Activated CD4-positive, alpha-beta T cell treated with anti-CD3 and anti-CD28 coated beads, Interleukin-10, Interleukin-2, amounts not matched to agents 100 ng/mL and 50 ng/mL, durations not matched to agents 16 hours and 8 hours (primary cell): ENCODE measurements at regions not wholly inside any gene's neighbourhood (a gene's known extent, or its start where the extent isn't known, plus 50 kb on each side); places are given as distances from the start of the nearest gene placed in this dataset.
"Not testable (repeated sequence)": the region's sequence is repeated elsewhere in the genome, so short reads cannot be mapped to it uniquely, and the experiment has no call there.

ENCODE experiments used
- DNase-seq: peaks from one replicate; pipeline ENCODE4 v3.0.0-alpha.2; 2020

- DNase-seq: no peak
These were observed 436.6 kb downstream of the DTWD2 start for GRCh38 chr5:118551716-118552115.

DNA sequence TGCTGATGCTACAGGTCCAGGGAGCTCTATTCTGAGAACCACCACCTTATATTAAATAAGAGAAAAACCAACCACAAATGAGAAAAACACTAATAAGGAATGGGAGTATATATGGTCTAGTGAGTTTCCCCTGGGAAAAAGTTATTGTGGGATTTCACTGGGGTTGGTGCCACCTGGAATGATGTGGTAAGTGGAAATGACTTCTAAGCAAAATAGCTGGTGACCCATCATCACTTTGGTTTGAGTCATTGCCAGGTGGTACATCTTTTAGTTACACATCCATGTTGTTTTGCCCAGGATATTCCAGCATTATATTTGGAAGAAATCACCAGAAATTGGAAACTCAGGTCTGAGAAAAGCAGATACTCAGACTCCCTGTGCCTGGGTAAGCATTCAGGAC is 437.3 kb downstream of the DTWD2 start:
- no peak for DNase-seq

GRCh38 chr5:118548761-118549720 is 439.3 kb downstream of the DTWD2 start:
- DNase-seq: no peak

DNA sequence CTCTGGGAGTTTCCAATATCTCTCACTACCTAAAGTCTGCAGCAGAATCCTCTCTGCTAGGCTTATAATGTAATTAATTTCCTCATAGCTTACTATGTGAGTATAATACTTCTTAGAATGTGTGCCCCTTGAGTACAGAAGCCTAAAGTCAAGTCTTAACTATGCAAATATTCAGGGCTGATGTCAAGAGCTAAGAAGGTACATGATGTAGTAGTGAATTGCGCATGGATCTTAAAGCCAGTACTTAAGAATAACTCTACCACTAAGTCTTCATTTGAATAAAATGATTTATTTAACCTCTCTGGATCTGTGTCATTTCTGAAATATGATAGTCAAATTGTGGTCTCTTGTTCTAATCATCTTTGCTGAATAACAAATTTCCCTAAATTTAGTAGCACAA is 442.9 kb downstream of the DTWD2 start:
- no peak for DNase-seq

DNA sequence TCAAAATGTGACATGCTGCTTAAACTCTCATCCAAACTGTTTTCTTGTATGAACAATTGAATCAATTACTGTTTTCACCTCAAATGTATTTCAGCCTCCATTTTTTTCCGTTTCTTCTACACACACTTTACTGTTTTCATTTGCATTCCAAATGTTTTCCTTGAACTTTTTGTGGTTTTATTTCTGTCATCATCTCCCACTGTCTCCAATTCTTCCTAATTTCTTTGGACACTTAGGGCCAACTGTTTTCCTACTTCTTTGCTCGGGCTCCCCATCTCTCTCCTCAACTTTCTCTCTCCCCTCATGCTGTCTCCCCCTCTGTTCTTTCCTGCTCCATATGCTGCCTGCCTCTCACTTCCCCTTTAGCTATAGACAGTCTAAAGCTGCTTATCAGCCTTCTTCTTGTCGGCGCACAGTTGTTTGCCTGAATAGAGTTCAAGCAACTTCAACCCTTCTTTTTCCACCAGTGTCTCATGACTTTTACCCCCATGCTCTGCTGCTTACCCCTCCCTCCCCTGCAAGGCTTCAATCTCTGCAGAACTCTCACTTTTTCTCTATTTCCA is 443.4 kb downstream of the DTWD2 start:
- DNase-seq: no peak

- DNase-seq: no peak
These were observed 454.4 kb downstream of the DTWD2 start for GRCh38 chr5:118533923-118534322.

DNA sequence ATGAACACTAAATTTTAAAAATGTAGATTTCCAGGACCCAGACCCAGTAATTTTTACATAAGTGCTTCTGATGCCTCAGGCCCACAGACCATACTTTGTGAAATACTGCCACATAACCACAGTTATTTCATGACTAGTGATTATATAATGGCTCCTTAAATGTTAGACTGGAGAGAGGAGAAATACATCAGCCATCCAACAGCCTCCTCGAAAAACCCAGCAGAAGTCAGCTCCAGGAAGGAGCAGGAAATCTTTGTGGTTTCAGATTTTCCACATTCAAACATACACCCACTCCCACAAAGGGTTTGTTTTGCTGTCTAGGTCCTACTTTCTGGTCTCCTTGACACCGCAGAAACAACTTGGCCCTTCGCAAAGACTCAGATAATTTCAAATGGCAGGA is 455.2 kb downstream of the DTWD2 start:
- no peak for DNase-seq

DNA sequence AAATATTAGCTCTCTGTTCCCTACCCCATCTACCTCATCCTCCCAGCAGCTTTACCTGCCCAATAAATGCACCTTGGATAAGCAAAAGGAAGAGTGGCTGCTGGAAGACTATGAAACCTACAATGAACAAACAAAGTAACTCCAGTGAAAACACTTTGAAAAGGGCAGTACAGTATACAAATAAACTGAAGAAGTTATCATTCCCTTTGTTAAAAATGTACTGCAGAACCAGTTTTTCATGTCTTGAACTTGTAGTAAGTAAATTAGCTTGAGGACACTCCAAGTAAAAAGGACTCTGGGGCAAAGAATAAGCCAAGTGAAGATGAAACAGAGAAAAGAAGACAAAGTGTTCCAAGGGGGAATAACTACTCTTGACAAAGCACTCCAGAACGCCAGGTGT is 457.1 kb downstream of the DTWD2 start:
- DNase-seq: no peak

DNA sequence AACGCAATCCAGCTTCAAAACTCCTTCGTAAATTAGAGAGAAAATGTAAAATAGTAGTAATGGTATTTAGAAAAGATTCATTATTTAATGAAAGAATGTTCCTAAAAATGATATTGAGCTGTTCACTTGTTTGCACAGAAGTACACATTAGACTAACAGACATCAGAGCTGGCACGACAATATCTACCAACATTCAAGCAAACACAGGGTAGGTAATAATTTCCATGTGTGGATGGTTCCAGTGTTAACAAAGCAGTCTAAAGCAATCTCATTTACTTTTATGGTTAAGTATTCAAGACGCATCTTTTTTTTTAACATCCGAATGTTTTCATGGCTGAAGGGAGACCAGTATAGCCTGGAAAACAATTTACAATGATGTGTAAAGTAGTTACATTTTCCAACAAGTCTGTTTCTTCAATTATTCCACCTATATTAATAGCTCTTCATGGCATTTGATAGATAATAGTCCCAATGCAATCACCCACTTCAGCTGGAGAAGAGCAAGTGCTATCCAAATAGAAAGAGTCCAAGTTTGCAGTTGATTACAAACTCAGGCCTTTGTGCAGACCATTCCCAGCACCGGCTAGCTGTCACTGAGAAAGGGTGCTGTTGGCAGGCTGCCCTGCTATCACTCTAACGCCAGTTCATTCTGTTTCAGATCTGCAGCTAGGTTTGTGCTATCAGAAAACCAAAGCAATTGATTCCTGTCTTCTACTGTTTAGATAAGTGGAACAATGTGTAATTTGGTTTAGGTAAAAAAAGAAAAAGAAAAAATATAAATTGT is 458.8 kb downstream of the DTWD2 start:
- DNase-seq: no peak

DNA sequence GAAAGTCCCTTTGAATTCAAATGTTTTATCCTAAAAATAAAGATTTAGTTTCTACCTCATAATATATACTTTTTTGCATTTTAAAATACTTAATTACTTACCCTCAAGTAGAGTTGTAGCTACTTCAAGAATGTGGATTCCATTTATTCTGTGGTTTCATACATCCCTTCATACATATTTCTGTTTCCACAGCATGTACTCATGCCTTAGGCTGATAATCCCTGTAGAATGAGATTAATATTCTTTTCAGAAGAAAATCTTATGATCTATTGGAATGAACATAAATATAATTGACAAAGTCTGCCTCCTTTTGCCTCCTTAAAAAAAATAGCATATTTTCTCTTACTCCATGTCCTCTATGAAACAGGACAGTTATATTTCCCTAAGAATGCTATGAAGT is 465.7 kb downstream of the DTWD2 start:
- DNase-seq: no peak

- no peak for DNase-seq
These were observed 467.5 kb downstream of the DTWD2 start for GRCh38 chr5:118520771-118521415.

DNA sequence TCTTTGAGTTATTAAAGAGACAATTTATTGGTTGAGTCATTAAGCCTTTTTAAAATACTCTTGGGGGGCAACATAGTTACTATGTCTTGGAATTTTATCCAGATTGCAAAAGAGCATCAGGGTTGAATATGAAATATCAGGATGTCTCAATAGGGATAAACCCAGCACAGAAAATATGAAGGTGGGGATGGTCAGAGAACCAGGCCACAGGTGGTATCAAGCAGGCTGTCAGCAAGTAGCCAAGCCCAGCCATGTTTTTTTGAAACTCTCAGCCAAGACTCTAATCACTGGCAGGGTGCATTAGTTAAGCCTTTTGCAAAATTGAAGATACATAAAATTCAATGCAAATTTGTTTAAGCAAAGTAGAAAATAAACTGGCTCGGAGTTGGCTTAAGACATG is 468.9 kb downstream of the DTWD2 start:
- DNase-seq: no peak

DNA sequence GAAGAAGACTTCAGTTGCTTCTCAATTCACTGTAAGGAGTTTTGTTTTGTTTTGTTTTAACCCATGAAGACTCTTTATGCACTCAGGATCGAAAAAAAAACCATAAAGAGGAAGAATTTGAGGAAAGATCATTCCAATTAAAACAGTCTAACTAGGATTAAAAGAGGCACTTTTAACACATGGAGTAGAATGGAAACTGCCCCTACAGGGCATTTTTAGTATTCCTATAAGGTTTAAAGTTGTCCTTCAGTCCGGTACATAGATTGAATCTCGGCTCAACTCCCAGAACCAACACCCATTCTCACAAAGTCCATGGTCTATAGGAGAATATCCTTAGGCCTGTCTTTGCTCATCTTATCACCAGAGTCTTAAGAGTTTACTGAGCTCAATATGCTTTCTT is 469.6 kb downstream of the DTWD2 start:
- no peak for DNase-seq

DNA sequence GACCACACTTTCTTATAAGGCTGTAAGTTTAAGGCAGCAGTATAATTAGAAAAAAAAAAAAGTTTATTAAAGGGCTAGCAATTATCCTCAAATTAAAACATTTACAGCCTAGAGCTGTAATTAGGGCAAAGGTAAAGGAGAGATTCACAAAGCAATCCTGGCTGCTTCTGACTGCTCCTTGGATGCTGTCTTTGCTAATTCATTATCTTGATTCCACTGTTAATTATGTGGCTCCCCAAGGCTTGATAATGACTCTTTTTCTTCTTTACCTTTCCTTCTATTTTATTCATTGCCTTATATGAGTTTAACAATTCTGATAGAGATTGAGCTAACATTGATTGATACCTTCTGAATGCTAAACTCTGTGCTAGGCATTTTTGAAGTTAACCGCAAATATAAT is 476.5 kb downstream of the DTWD2 start:
- no peak for DNase-seq

GRCh38 chr5:118506217-118506852 is 482.0 kb downstream of the DTWD2 start:
- DNase-seq: no peak

DNA sequence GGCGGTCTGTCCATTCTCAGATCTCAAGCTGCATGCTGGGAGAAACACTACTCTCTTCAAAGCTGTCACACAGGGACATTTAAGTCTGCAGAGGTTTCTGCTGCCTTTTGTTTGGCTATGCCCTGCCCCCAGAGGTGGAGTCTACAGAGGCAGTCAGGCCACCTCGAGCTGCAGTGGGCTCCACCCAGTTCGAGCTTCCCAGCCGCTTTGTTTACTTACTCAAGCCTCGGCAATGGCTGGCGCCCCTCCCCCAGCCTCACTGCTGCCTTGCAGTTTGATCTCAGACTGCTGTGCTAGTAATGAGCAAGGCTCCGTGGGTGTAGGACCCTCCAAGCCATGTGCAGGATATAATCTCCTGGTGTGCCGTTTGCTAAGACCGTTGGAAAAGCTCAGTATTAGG is 486.1 kb downstream of the DTWD2 start:
- not testable (repeated sequence) for DNase-seq

DNA sequence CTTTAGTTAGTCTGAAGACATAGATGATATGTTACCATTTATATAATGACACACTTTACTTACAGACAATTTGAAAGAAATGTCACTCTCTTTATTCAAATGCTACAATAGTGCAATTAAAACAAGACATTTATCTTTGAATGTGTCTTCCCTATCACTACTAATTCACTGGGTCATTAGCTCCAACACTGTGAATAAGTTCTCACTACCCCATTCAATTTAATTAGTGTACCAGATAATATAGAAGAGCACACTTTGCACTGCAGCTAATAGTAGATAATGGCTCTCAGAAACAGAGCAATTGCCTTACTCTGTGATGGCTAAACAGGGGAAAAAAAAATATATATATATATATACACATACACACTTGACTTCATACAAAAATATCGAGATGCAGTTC is 497.0 kb downstream of the DTWD2 start:
- no peak for DNase-seq

DNA sequence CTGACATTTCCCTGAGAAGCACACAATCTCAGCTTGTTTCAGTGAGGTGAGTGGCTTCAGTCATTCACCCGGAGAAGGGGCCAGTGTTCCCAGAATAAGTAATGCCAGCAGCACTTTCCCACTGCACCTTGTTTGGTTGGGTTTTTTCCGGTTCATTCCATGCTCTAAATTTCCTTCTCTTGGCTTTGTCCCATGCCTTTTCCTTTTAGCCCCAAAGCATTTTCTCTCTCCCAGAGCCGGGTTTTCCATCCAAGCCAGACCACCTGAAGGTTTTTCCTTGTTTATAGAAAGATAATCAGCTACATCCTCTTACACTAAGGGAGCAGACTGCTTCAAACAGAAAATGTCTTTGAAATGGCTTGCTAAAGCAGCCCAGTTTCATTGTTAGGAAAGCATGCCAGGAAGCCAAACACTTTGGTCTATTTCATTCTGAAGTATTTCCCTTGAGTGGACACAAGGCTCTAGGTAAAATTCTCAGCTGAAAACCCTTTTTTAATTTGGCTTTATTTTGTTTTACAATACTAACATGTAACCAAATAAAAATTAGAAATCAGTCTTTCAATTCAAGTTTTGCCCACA is 501.6 kb downstream of the DTWD2 start:
- DNase-seq: no peak

- DNase-seq: no peak
These were observed 509.1 kb downstream of the DTWD2 start for GRCh38 chr5:118479285-118479684.

DNA sequence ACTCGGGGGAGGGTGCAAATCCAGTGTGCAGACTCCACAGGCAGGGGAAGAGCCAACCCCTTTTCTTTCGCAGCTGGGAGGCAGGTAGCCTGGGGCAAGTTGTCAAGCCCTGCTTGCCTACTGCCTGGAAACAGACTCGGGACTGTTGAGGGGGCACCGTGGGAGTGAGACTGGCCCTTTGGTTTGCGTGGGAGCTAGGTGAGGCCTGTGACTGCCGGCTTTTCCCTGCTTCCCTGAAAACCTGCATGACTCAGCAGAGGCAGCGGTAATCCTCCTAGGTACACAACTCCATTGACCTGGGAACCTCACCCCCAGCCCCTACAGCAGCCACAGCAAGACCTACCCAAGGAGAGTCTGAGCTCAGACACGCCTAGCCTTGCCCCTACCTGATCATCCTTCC is 509.5 kb downstream of the DTWD2 start:
- DNase-seq: no peak

DNA sequence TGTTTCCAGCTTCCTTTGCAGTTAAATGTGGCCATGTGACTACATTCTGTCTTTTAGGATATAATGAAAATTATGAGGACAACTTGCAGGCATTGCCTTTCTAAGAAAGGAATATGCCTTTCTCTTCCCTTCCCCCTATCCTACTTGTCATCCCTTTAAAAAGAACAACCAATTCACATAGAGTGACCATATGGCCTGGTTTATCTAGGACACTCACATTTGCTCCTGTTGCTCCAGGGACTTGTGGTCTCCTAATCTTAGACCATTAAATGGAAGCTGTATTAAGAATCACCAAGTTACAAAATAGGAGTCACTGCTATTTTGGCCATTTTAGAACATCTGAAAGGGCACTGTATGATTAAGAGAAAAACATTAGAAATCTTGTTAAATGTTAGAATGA is 520.3 kb downstream of the DTWD2 start:
- no peak for DNase-seq

DNA sequence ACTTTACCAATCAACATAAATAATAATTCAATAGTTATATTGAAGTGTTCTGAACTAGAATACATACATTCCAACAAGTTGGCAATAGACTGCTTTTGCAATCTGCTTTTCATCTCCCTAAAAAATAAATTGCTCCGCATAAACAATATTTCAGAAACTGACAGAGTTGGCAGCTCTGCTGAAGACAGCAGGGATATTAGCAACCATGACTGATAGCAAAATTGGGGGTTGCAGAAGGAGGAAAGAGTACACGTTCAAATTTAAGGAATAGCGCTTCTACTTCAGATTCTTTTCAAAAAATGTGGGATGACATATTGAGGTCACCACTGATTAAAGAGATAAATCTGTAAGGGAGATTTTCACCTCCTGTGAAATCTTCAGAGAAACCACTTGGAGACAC is 521.2 kb downstream of the DTWD2 start:
- no peak for DNase-seq
